ENCODE measurements at regions not wholly inside any gene's neighbourhood (a gene's known extent, or its start where the extent isn't known, plus 50 kb on each side); places are given as distances from the start of the nearest gene placed in this dataset.
"Not testable (repeated sequence)": the region's sequence is repeated elsewhere in the genome, so short reads cannot be mapped to it uniquely, and the experiment has no call there.

GRCh38 chr2:48043131-48043700 lies 136.9 kb upstream of the FBXO11 start:
- in situ Hi-C loops (cut with HindIII; ENCODE audit: low sequenced_read_pairs), result no loop called here

DNA sequence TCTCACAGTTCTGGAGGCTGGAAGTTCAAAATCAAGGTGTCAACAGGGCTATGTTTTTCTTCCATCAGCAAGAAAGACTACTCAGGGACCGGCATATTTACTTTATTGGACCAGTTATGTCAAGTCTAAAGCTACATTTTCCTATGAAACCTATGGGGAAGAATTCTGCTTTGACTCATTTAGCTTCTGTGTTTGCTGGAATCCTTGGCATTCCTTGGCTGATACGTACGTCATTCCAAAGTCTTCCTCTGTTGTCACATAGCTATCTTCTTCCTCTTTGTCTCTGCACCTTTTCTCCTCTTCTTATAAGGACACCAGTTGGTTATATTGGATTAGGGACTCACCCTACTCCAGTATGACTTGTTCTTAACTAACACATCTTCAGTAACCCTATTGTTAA lies 137.4 kb upstream of the FBXO11 start:
- in situ Hi-C loops (cut with HindIII; ENCODE audit: low sequenced_read_pairs), result no loop called here

DNA sequence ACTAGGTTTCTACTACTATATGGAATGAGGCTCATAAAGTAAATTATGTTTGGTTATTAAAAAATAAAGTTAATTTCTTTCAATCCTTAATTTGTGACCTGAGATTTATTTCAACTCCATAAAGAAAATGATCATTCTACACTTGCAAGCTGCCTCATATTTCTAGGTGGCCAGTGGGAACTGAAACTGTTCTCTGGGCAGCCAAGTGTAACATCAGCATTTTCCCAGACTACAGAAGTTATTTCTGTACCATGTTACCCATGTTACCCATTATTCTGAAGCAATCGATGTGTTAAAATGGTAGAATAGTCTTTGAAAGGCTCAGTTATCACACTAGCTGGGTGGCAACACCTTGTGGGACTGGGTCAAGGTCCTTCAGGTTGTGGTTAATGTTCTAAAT lies 139.3 kb upstream of the FBXO11 start:
- in situ Hi-C loops (cut with HindIII; ENCODE audit: low sequenced_read_pairs), result loop anchor here (5.0 kb wide), 1 partner anchor 62 kb away; no protein-coding TSS in a partner anchor

- in situ Hi-C loops (cut with HindIII; ENCODE audit: low sequenced_read_pairs), result loop anchor here (5.0 kb wide), 1 partner anchor 59 kb away; no protein-coding TSS in a partner anchor
Measured at GRCh38 chr2:48048476-48049171, 142.3 kb upstream of the FBXO11 start.

GRCh38 chr2:48049371-48049770 lies 143.1 kb upstream of the FBXO11 start:
- in situ Hi-C loops (cut with HindIII; ENCODE audit: low sequenced_read_pairs), result loop anchor here (5.0 kb wide), 1 partner anchor 58 kb away; no protein-coding TSS in a partner anchor

- in situ Hi-C loops (cut with HindIII; ENCODE audit: low sequenced_read_pairs), result no loop called here
Measured at GRCh38 chr2:48050711-48051110, 144.4 kb upstream of the FBXO11 start.

DNA sequence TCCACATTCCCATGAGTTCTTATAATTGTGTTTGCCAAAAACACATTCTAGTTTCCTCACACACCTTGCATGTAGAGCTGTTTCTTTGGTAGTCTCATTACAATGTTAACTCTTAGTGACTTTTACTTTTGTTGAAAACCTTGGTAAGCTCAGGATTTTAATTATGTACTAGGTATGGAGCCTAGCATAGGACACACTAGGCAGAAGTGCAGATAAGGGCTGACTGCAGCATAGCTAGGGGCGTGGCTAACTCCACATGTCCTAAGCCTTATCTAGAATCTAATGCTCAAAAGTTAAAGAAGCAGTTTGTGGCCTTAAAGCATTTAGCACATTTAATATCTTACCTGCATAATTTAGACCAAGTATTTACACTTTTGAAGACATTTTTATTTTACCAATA lies 153.7 kb upstream of the FBXO11 start:
- in situ Hi-C loops (cut with HindIII; ENCODE audit: low sequenced_read_pairs), result no loop called here

- in situ Hi-C loops (cut with HindIII; ENCODE audit: low sequenced_read_pairs), result not testable (repeated sequence)
Measured at GRCh38 chr2:48061656-48062055, 155.4 kb upstream of the FBXO11 start.

DNA sequence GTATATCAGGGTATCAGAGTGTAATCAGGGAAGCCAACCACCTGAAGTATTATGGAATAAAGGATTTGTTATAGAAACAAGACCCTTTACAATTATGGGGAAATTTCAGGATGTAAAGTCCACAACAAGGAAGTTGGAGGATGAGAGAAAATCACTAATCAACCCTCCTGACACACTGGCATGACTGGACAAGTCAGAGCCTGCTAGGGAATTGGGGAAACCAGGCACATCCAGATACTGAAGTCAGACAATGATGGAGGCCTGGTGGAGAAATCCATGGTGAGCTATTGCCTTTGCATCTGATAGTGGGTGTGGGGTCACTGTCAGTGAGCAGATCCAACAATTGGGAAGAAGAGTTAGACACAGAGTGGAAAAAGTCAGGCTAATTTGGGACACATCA lies 158.8 kb upstream of the FBXO11 start:
- in situ Hi-C loops (cut with HindIII; ENCODE audit: low sequenced_read_pairs), result no loop called here

GRCh38 chr2:48066000-48066399 lies 159.7 kb upstream of the FBXO11 start:
- in situ Hi-C loops (cut with HindIII; ENCODE audit: low sequenced_read_pairs), result no loop called here

GRCh38 chr2:48069769-48070168 lies 163.5 kb upstream of the FBXO11 start:
- in situ Hi-C loops (cut with HindIII; ENCODE audit: low sequenced_read_pairs), result no loop called here

DNA sequence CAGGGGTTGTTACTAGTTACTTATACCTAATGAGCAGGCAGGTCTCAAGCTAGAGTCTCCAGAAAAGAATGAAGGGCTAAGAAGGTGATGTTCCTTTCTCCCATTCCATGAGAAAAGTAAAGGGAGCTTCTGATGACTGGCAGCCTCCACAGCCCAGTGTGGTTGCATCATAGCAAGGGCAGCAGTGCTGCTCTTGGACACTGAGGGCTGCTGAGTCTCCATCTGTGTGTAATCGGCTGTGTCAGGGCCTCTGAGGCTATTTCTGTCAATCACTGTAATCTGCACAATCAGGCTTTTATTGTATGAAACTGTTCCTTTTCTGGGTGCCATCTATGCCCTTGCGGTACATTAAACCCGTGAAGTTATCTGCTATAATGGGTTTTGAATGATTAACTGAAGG lies 164.1 kb upstream of the FBXO11 start:
- in situ Hi-C loops (cut with HindIII; ENCODE audit: low sequenced_read_pairs), result no loop called here

DNA sequence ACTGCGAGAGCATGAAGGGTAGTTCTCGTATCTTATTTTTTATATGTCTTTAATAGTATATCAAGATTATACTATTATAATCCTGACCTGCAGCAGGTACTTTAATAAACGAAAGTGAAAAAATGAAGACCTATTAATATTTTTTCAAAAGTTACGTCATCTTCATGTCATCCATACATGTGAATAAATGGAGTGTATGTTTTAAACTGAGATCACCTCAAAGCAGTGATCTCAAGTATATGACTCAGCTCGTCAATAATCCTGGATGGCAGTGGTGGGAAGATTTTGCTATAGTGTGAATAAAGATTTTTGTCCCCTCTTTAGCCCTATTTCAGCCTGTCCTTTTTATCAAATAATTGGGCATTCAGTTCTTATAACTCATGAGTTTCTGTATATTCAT lies 166.3 kb upstream of the FBXO11 start:
- in situ Hi-C loops (cut with HindIII; ENCODE audit: low sequenced_read_pairs), result no loop called here

GRCh38 chr2:48075631-48076030 lies 169.3 kb upstream of the FBXO11 start:
- in situ Hi-C loops (cut with HindIII; ENCODE audit: low sequenced_read_pairs), result no loop called here

DNA sequence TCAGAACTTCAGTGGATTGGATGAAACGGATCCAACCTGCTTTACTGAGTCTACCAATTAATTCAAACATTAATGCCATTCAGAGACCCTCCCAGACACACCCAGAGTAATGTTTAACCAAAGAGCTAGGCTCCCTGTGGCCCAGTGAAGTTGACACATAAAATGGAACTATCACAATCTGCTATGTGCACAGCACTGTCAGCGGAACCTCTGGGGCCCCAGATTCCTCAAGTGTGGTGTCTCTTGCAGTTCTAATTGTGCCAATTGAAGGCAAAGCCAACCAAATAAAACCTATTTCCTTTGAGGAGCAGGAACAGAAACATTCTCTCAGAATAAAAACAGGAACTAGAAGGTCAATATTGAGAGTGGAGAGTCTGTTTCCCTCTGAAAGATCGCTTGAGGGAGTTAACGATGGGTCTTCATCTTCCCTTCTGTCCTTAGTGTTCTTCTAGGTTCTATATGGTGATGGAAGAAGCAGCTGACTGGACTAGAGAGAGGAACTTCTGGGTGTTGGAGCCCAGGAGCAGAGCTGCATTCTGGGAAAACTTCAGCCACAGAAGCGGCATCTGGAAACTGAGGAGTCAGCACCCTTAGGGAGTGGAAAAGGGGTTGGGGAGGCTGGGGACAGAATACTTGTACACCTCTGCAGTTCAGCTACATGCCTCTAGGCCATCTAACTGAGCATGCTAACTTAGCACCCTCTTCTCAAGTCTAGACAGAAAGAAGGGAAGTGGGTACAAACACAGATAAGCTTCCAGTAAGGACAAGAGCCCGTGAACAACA lies 174.4 kb upstream of the FBXO11 start:
- in situ Hi-C loops (cut with HindIII; ENCODE audit: low sequenced_read_pairs), result no loop called here

DNA sequence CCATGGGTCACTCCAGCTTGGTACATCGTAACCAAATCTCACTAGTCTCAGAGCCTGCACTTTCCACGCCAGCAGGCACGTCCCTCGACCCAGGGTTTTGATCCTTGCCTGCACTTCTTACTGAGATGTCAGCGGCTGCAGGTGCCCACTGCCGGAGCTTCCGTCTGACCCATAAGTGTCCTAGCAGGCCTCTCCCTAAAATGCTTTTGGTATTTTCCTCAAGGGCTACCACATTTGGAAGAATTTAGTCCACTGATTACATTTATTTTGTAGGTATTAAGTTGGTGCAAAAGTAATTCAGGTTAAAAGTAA lies 175.0 kb upstream of the FBXO11 start:
- in situ Hi-C loops (cut with HindIII; ENCODE audit: low sequenced_read_pairs), result no loop called here

- in situ Hi-C loops (cut with HindIII; ENCODE audit: low sequenced_read_pairs), result no loop called here
Measured at GRCh38 chr2:48085888-48086287, 179.6 kb upstream of the FBXO11 start.

- in situ Hi-C loops (cut with HindIII; ENCODE audit: low sequenced_read_pairs), result no loop called here
Measured at GRCh38 chr2:48088994-48089393, 182.7 kb upstream of the FBXO11 start.

DNA sequence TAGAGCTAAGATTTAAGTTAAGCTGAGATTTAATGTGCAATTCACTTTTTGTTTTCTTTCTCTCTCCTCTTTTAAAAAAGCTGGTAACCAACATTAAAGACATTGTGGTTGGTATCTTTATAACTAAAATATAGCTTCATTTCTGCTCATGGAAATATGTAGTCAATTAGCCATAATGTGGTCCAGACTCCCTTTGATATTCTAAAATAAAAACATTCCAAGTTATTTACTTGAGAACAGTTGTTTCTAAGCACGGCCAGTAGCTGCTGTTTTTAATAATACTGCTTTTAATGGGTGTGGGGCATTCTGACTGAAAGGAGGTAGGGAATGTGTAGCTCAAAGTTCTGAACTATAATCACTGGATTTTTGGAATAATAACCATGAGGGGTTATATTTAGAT lies 183.3 kb upstream of the FBXO11 start:
- in situ Hi-C loops (cut with HindIII; ENCODE audit: low sequenced_read_pairs), result no loop called here

GRCh38 chr2:48092846-48093803 lies 186.8 kb upstream of the FBXO11 start:
- in situ Hi-C loops (cut with HindIII; ENCODE audit: low sequenced_read_pairs), result no loop called here

DNA sequence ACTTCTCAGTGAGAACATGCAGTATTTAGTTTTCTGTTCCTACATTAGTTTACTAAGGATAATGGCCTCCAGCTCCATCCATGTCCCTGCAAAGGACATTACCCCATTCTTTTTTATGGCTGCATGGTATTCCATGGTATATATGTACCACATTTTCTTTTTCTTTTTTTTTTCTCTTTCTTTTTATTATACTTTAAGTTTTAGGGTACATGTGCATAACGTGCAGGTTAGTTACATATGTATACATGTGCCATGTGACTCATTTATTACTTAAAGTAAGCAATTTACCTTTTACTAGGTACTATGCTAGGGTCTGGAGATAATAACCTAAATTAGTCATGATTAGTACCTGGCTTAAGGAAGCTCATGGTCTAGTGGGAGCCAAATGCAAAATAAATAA lies 190.5 kb upstream of the FBXO11 start:
- in situ Hi-C loops (cut with HindIII; ENCODE audit: low sequenced_read_pairs), result not testable (repeated sequence)

Measured in DLD1 (cell line).